Stomach (tissue), 4 donors: ENCODE measurements at regions not wholly inside any gene's neighbourhood (a gene's known extent, or its start where the extent isn't known, plus 50 kb on each side); places are given as distances from the start of the nearest gene placed in this dataset.

ENCODE experiments used
- CTCF ChIP-seq, 7 experiments: fragments of 450-650 bp in 4 of 7; fragments of 200-600 bp in 3 of 7; sonication (generic) in 3 of 7; IDR thresholded peaks; one replicate each; pipeline ENCODE4 v1.5.1; 2016 to 2019; ENCODE audit warnings: antibody characterized with exemption in 7 of 7, control low read depth in 2 of 7, mild to moderate bottlenecking in 1 of 7
- POLR2A ChIP-seq, 4 donors: fragments of 450-650 bp; IDR thresholded peaks; one replicate each; pipeline ENCODE4 v1.6.1; 2016; ENCODE audit warnings: antibody characterized with exemption in 4 of 4, control low read depth in 2 of 4, mild to moderate bottlenecking in 1 of 4, moderate library complexity in 1 of 4

DNA sequence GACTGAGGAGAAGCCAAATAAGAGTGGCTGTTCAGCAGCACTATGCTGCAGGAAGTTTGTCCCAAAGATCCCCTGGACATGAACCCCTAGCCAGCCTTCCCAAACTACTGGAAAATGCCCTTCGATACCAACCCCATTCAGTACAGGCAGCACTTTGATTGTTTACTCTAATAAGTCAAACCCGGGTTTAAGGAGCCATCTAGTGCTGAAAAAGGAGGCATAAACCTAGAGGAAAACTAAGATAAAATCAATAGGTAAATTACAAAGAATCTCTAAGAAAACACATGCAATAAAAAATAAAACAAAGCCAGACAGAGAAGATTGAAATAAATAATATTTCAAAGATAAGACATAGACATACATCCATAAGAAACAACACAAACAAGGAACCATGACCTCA is 771.6 kb downstream of the RPS29 start:
- no peak for TF ChIP-seq CTCF (IDR thresholded peaks at IDR 0.05)
- no peak for TF ChIP-seq POLR2A (IDR thresholded peaks at IDR 0.05)
